Gastrocnemius medialis (tissue), 4 donors: ENCODE measurements at regions not wholly inside any gene's neighbourhood (a gene's known extent, or its start where the extent isn't known, plus 50 kb on each side); places are given as distances from the start of the nearest gene placed in this dataset.

Source experiments
- ATAC-seq, 2 donors: fragments of 150-250 bp; one replicate each; pipeline ENCODE4 v1.9.1; 2016
- DNase-seq, 2 donors: peaks; one replicate each; pipeline ENCODE4 v3.0.0-alpha.2; 2019
- H3K27ac ChIP-seq, 4 donors: fragments of 200-600 bp; sonication (generic); 1 replicate in 1 of 4; 2 replicates in 3 of 4; pipeline ENCODE4 v1.5.1; 2016 to 2018; ENCODE audit warnings: mild to moderate bottlenecking in 2 of 4, moderate library complexity in 1 of 4
- H3K27me3 ChIP-seq, 3 donors: fragments of 200-600 bp; sonication (generic) in 2 of 3; 1 replicate in 1 of 3; 2 replicates in 2 of 3; pipeline versions ENCODE4 v1.5.1 to v1.6.0; 2016 to 2019; ENCODE audit warnings: mild to moderate bottlenecking in 1 of 3, moderate library complexity in 1 of 3
- H3K36me3 ChIP-seq, 2 donors: fragments of 200-600 bp; sonication (generic) in 1 of 2; one replicate each; pipeline ENCODE4 v1.5.1; 2017 to 2018
- H3K4me1 ChIP-seq, 2 donors: fragments of 200-600 bp; sonication (generic) in 1 of 2; one replicate each; pipeline ENCODE4 v1.5.1; 2016 to 2017; ENCODE audit warnings: mild to moderate bottlenecking in 2 of 2
- H3K4me3 ChIP-seq, 4 donors: fragments of 200-600 bp; sonication (generic) in 3 of 4; 1 replicate in 1 of 4; 2 replicates in 3 of 4; pipeline ENCODE4 v1.5.1; 2016 to 2019; ENCODE audit warnings: mild to moderate bottlenecking in 2 of 4
- H3K9me3 ChIP-seq, 3 donors: fragments of 200-600 bp; sonication (generic) in 2 of 3; 1 replicate in 1 of 3; 2 replicates in 2 of 3; pipeline ENCODE4 v1.5.1; 2016 to 2019
- CTCF ChIP-seq, 5 experiments: fragments of 450-650 bp in 3 of 5; fragments of 200-600 bp in 2 of 5; sonication (generic) in 2 of 5; IDR thresholded peaks in 4 of 5; conservative IDR thresholded peaks in 1 of 5; 1 replicate in 4 of 5; 2 replicates in 1 of 5; pipeline ENCODE4 v1.5.1; 2016 to 2019; ENCODE audit warnings: antibody characterized with exemption in 5 of 5, mild to moderate bottlenecking in 3 of 5, moderate library complexity in 3 of 5
- POLR2A ChIP-seq, 2 donors: fragments of 450-650 bp; IDR thresholded peaks; one replicate each; pipeline ENCODE4 v1.6.1; 2017; ENCODE audit warnings: antibody characterized with exemption in 2 of 2, mild to moderate bottlenecking in 2 of 2, moderate library complexity in 2 of 2
- in situ Hi-C, 4 donors: fragments of 200-750 bp; cut with MboI; loops; one replicate each; pipeline versions ENCODE4 v1.15.0 to v1.8.0; 2017; ENCODE audit warnings: low sequenced_read_pairs in 4 of 4
- intact Hi-C: fragments of 100-400 bp; cut with DNase I; formaldehyde crosslinking; loops from one replicate; pipeline ENCODE4 v1.15.1; 2023; ENCODE audit warnings: low total_unique reads

DNA sequence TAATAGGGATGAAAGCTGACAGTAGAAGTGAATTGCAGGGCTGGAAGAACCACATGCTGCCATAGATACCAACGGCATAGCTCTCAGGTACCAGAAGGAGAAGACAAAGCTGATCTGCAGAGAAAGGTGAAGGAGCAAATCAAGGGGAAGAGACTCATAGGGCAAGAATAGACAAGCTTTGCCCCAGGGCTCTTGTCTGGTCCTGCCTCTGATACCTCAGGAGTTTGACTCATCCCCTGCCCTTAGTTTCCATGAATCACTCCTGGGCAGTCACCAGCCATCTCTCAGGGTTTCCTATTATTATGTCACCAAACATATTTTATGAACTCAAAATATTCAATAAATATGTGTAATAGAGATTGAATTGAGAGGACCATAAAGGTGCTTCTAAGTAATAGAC, 800.9 kb downstream of the DNAH5 start:
- H3K4me3 ChIP-seq: no peak overlapping the region
- no peaks in the 10 kb centered on the region for H3K9me3 ChIP-seq
- no peaks in the 10 kb centered on the region for H3K27me3 ChIP-seq
- no peak for TF ChIP-seq POLR2A (IDR thresholded peaks at IDR 0.05)
- no peak for TF ChIP-seq CTCF (IDR thresholded peaks at IDR 0.05 in 4 of 5, conservative IDR thresholded peaks at IDR 0.05 in 1 of 5)
- DNase-seq (no peak), ATAC-seq (no peak)
- intact Hi-C loops: no loop called here
- in situ Hi-C loops: no loop called here
- H3K36me3 ChIP-seq: no peaks in the 10 kb centered on the region
- H3K27ac ChIP-seq: no peak overlapping the region
- no peaks in the 10 kb centered on the region for H3K4me1 ChIP-seq

- H3K4me3 ChIP-seq: no peak overlapping the region
- ATAC-seq (no peak), DNase-seq (no peak)
- no peaks in the 10 kb centered on the region for H3K27me3 ChIP-seq
- H3K36me3 ChIP-seq: no peaks in the 10 kb centered on the region
- no peaks in the 10 kb centered on the region for H3K9me3 ChIP-seq
- TF ChIP-seq CTCF (IDR thresholded peaks at IDR 0.05 in 4 of 5, conservative IDR thresholded peaks at IDR 0.05 in 1 of 5) (no peak), POLR2A (IDR thresholded peaks at IDR 0.05) (no peak)
- H3K27ac ChIP-seq: no peak overlapping the region
- intact Hi-C loops (no loop called here), in situ Hi-C loops (no loop called here)
- H3K4me1 ChIP-seq: no peaks in the 10 kb centered on the region
These were observed 801.3 kb downstream of the DNAH5 start for GRCh38 chr5:13143214-13143613.

GRCh38 chr5:13133951-13134350, 810.5 kb downstream of the DNAH5 start:
- no peaks in the 10 kb centered on the region for H3K36me3 ChIP-seq
- DNase-seq (no peak), ATAC-seq (no peak)
- TF ChIP-seq POLR2A (IDR thresholded peaks at IDR 0.05): no peak
- no peaks in the 10 kb centered on the region for H3K27me3 ChIP-seq
- in situ Hi-C loops (no loop called here), intact Hi-C loops (no loop called here)
- H3K9me3 ChIP-seq: no peaks in the 10 kb centered on the region
- H3K27ac ChIP-seq: no peak overlapping the region
- H3K4me1 ChIP-seq: no peaks in the 10 kb centered on the region
- no peak overlapping the region for H3K4me3 ChIP-seq

GRCh38 chr5:13115476-13115875, 829.0 kb downstream of the DNAH5 start:
- no peak for TF ChIP-seq CTCF (IDR thresholded peaks at IDR 0.05 in 4 of 5, conservative IDR thresholded peaks at IDR 0.05 in 1 of 5)
- TF ChIP-seq POLR2A (IDR thresholded peaks at IDR 0.05): no peak
- H3K9me3 ChIP-seq: no peaks in the 10 kb centered on the region
- DNase-seq (no peak), ATAC-seq (no peak)
- H3K27me3 ChIP-seq: no peaks in the 10 kb centered on the region
- intact Hi-C loops: no loop called here
- H3K4me1 ChIP-seq: no peaks in the 10 kb centered on the region
- H3K36me3 ChIP-seq: no peaks in the 10 kb centered on the region
- H3K4me3 ChIP-seq: no peak overlapping the region
- no peak overlapping the region for H3K27ac ChIP-seq
- in situ Hi-C loops: no loop called here

- no peak overlapping the region for H3K4me3 ChIP-seq
- H3K27me3 ChIP-seq: no peaks in the 10 kb centered on the region
- in situ Hi-C loops (no loop called here), intact Hi-C loops (no loop called here)
- H3K27ac ChIP-seq: no peak overlapping the region
- no peak for ATAC-seq
- TF ChIP-seq POLR2A (IDR thresholded peaks at IDR 0.05) (no peak), CTCF (IDR thresholded peaks at IDR 0.05 in 4 of 5, conservative IDR thresholded peaks at IDR 0.05 in 1 of 5) (no peak)
- H3K36me3 ChIP-seq: no peaks in the 10 kb centered on the region
- H3K4me1 ChIP-seq: no peaks in the 10 kb centered on the region
- no peak for DNase-seq
- no peaks in the 10 kb centered on the region for H3K9me3 ChIP-seq
These were observed 836.2 kb downstream of the DNAH5 start for GRCh38 chr5:13108265-13108664.
